Stimulated activated naive CD8-positive, alpha-beta T cell treated with anti-CD3 and anti-CD28 coated beads, Interleukin-15, Interleukin-2, amounts not matched to agents 100 U/mL and 50 U/mL, for 24 hours (primary cell): ENCODE measurements at regions not wholly inside any gene's neighbourhood (a gene's known extent, or its start where the extent isn't known, plus 50 kb on each side); places are given as distances from the start of the nearest gene placed in this dataset.

ENCODE experiments used
- ATAC-seq: fragments of 150-1000 bp; cut with Tn5 transposase; one replicate; pipeline ENCODE4 v1.10.0; 2021
- DNase-seq: peaks from one replicate; pipeline ENCODE4 v3.0.0; 2021

DNA sequence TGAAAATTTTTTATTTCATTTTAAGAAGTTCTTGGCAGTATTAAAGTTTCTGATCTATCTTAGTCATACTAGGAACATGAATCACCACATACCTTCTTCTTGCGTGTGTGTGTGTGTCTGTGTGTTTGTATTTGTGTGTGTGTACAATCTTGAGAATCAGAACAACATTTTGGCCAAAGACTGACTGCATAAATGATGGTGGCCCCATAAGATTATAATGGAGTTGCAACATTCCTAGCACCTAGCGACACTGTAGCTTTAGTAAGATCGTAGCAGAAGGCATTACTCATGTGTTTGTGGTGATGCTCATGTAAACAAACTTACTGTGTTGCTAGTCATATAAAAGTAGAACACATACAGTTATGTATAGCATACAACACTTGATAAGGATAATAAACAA, 205.4 kb downstream of the FAM76B start:
- ATAC-seq, result peak; percentile 29

DNA sequence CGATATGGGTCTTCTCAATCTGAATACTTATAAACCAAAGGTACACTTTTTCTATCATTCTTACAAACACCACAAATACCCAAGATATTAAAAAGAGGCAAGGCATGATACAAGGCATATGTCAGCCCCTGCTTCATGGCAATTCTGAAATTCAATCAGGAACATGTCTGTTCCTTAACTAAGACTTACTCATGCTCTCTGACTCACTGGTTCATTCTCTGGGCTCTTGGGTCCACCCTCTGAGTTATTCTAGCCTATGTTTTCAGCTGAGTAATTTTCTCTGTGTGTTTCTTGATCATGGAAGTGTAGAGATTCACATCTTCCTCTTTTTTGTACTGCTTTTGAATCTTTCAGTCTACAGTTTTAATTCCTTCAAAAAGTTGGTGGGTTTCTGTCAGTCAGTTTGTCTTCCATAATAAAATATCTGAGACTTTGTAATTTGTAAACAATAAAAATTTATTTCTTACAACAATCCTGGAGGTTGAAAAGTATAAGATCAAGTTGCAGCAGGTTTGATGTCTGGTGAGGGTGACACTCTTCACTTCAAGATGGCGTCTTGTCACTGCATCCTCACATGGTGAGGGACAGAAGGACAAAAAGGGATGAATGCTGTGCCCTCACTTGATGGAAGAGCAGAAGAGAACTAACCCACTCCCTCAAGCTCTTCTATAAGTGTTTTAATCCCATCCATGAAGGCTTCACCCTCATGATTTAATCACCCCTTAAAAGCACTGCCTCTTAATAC, 211.7 kb downstream of the FAM76B start:
- DNase-seq (no peak), ATAC-seq (peak; percentile 94)

More for the DNA sequence above, 205.4 kb downstream of the FAM76B start:
- no peak for DNase-seq

DNA sequence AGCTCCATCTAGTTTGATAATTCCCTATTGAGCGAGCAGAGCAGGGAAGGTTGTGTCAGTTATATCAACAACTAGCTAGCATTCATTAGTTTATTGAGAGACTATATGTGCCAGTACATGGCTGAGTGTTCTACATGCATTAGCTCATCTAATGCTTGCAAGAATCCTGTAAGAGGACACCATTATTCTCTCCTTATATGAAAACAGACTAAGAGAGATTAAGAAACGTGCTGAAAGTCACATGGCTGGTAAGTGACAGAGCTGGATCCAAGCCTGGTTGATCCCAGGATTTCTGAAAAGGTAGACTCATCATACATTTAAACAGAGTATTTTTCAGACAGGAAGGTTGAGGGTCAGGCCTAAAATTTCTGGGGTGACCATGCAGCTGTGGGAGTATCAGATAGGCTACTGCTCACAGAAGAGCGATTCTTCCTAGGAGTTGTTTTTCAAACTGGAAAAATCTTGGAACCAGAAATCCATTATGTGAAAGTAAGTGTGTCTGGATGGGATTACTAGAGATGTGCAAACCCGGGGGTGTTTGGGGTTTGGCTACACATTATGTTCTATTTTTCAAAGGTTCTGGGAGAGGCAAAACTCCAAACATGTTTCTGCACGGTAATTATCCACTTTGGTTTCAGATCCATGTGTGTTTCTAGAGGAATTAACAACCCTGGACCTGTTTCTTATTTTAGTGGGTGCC, 213.3 kb downstream of the FAM76B start:
- ATAC-seq (no peak), DNase-seq (no peak)

DNA sequence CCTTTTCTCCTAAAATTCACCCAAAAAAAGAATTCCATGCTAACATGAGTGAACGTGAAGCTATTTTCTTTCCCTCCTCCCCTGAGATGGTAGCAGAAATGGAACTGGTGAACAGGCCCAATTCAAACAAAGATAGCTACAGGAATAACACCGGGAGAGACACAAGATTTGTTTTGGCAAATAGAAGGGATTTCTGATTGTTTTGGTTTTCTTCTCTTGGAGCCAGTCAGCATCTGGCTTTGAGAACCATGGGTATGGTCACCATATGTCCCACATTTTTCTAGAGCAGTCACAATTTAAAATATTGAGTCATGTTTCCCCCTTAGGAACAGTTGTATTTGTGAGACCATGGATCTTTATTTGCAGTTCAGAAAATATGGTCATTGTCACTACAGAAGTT, 214.1 kb downstream of the FAM76B start:
- DNase-seq, result no peak
- no peak for ATAC-seq

DNA sequence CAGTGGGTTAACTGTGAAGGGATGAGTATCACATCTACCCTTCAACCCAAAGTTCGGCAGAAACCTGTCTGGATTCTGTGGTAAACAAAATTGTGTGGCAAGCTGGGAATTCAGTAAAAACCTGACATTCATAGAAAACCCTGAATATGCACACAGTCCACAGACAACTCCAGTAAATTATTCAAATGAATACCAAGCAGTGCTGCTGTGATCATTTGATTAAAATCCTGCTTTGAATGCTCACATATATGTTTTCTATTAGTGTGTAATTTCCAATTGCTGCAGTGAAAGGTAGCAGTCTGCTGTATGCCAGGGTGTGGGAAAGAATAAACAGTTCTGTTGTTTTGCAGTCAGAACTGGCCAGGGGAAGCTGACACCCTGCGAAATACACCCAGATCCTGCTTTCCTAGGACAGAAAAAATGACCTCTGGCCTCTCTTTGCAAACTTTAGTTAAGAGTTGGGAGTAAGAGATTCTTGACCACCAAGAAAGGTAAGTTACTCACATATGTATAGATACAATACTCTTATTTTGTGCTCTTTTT, 217.8 kb downstream of the FAM76B start:
- no peak for ATAC-seq

DNA sequence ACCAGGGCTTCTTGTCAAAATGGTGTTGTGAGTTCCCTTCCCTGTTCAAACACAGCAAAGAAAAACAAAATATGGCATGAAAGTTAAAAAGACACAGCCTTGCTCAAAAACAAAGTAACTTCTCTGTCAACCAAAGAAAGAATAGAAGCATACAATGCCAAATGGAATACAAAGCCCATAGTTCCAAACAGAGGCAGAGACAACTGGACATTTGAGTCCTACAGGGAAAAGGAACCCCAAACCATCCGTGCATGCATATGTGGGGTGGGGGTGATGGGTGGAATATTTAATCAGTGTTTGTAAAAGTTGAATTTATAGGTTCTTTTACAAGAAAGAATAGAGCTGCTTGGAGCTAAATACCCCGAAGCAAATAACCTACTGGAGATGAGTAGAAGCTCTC, 218.7 kb downstream of the FAM76B start:
- ATAC-seq (no peak), DNase-seq (no peak)

More for the DNA sequence above, 217.8 kb downstream of the FAM76B start:
- DNase-seq, result no peak

DNA sequence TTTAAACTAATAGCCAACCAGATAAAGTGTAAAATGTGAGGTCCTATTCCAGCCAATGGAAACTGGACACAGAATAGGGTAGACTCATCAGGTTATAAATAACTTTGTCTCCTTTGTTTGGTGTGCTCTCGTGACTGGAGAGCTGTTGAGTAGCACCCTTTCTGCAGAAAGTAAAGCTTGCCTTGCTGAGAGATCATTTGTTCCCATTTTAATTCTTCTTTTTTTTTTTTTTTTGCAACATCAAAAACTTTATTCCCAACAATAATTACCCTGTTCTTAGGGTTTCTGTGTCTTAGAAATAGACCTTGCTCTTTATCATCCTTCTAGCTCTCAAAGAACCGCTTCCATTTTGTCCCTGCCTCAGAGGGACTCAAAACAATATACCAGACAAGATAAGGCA, 220.4 kb downstream of the FAM76B start:
- DNase-seq, result no peak
- no peak for ATAC-seq

DNA sequence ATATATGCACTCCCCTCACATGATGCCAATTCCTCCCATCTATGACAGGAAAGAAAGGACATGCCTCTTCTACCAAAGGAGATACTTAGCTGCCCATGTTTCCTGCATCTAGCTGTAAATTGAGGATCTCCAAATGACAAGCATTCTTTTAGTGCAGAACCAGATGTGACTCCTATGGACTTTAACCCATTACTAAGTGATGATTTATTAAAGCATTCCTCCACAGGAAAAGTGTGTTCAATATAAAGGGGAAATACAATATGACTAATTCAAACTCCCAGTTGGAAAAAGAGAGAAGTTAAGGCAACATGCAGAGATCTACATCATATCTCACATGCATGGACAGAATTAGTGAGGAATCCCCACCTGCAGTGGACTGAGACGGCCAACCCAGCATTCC, 221.3 kb downstream of the FAM76B start:
- DNase-seq (no peak), ATAC-seq (no peak)

DNA sequence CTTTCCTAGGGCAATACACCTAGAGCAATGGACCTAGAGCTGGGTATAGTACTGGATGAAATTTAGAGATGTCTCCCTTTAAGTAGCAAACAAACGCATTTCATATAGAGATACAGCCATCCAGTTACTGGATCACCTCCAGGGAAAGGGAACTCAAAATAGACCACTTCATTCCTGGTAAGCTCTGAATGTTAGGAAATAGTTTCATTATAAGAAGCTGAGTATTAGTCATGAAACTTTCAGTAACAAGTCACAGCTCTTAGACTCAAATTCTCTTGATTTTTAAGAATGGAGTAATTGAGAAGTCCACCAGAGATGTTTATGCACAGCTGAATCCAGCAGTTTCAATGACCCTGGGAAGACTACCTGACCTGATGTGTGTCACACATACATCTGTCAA, 221.9 kb downstream of the FAM76B start:
- no peak for ATAC-seq
- DNase-seq, result no peak

DNA sequence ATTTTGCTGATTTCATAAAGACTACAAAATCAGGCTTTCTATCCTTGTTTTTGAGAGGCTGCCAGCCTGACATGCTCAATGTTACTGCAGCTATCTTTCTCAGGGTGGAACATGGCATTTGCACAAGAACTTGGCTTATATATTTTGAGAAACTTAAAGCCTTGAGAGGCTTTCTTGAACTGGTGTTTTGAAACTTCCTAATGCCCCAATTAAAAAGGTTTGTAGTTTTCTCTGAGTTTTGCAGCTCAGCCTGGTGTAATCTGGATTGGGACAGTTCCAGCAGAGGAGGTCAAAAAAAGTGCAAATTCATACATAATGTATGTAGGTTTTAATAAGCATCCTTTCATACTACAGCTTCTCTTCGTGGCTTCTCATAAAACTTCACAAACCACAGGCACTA, 223.4 kb downstream of the FAM76B start:
- DNase-seq (no peak), ATAC-seq (no peak)

DNA sequence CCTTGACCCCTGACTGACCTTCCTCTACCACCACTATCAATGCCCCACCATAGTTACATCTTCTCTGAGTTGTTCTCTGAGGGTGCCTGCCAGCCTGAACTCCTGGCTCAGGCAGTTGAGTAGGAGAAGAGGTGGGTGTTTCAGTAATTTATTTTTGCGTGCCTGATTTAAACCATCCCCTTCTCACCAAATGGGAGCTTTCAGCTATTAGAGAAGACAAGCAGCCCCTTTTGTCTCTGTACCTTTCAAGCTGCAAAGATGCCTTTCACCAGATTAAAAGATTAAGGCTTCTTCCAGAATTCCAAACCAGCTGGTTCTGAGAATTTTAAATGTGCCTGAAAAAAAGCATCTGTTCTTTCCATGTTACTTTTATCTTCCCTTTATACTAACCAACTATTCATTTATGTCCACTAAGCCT, 223.8 kb downstream of the FAM76B start:
- DNase-seq, result no peak
- no peak for ATAC-seq

DNA sequence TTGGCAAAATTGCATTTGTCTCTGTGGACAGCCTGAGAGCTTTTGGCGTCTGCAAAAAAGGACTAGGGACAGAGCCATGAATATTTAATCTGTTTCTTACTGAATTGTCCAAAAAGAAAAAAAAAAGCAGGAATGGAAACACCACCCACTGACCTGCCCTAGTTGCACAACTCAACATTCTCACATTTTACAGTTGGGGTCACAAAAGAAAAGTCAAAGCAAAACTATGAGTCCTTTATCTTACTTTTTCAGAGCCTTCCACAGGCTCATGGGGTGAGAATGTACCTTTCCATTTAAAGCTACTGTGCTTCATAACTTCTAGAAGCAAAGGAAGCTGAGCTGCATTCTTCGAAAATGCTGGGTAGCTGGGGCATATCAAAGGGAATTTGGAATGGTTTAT, 225.7 kb downstream of the FAM76B start:
- DNase-seq (no peak), ATAC-seq (no peak)

DNA sequence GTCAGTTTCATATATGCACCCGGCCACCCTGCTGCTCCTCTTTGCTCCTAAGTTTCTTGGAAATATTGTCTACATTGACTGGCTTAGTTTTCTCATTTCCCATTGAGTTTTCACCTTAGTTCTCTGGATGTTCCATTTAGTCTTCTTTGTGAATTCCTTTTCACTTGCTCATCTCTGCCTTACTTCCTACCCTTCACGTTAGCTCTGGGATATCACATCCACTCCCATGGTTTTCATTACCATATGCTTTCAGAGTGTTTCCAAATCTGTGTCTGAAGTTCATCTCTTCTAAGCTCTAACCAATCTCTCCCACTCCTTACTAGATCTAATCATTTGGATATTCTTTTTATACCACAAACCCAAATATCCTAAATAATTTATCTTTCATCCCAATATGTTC, 226.4 kb downstream of the FAM76B start:
- DNase-seq (no peak), ATAC-seq (no peak)

DNA sequence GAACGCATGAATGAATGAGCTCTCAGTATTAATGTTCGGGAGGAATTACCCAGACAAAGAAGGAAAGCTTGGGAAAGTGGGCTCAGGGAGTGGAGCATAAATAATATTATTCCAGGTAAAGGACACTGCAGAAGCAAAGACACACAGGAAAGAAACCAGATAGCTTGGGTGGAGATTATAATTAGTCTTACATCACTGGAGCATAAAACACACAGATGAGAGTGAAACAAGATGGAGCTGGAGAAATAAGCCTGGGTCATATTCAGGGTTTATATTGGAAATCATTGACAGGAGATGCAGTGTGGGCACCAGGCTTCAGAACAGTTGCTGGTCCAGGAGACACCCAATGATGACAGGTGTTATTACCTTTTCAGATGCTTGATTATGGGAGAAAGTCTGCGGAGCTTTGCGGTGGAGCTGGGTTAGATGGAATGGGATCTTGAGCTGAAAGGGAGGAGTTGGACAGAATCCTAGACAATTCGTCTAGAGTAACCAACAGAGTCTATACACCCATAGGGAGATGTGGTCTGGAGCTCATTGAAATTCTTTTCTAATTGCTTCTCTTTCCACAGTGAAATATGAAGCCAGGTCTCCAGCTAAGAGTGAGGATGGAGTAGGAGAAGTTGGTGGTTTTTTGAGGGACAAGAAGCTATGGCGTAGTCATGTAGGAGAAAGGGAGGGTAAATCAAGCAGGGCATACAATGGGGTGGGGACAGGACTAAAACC, 227.2 kb downstream of the FAM76B start:
- DNase-seq, result no peak
- ATAC-seq, result no peak

DNA sequence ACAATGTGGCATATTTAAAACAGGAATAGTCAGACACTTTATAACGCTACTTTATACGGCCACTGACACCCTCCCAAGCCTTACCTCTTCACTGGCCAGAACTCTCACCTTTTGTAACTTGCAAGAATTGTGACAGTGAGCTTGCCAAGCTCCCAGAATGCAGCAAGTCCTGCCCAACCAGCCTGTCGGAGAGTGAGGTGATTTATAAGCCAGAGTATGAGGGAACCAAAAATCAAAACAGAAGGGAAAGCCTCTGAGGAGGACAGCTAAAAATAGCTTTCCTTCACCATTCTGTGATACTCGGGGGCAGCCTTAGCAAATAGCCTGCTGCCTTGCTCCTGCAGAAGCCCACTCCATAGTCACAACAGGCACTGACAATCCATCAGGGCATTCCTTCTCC, 229.7 kb downstream of the FAM76B start:
- ATAC-seq (no peak), DNase-seq (no peak)

DNA sequence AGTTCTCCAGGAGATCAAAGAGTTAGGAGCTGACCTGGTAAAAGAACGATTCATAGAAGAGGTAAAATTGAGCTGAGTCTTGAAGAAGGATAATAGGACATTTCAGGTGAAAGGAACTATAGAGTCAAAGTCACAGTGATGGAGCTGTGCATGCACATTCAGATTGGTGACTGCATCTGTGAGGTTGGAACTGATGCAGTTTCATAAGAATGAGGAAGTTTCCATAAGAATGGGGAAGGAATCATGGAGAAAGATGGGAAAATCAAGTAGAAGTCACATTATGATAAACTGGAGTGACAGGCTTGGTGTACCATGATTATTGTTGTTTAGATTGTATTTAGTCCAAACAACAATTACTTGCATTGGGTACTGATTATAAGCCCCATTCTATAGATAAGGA, 232.2 kb downstream of the FAM76B start:
- ATAC-seq, result no peak
- no peak for DNase-seq

DNA sequence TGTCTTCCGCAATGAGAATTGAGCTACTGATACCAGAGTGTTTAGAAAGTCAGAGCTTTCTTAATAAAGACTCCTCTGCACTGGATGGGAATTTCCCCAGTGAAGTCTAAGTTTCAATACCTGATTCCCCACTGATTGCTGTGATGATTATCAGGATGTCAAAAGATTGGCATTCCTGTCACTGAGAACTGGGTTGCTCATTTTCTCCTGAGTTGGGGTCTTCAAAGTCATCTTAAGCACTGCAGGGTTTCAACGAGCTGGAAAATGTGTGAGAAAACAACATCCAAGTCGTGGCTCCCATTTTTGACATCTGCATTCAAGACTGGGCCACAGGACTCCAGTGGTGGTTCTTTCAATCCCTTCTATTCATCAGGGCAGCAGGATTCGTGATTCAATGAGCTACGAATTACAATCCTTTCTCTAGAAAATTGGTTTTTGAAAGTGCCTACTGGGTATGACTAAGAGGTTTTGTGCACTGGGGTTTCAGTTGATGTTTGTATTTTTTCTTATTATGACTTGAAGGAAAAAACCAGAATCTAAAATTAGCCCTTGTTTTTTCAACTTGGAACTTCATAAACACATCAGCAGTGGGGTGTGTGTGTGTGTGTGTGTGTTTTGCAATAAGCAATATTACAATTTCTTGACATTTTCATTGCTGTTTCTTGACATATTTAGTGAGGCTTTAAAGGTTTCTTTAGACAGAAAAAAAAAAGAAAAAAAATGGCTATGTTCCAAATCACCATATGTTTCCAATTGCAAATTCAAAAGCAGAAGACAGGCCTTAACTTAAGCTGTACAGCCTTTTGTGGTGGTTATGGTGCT, 233.0 kb downstream of the FAM76B start:
- DNase-seq (peak; percentile 7), ATAC-seq (peak; percentile 86)

DNA sequence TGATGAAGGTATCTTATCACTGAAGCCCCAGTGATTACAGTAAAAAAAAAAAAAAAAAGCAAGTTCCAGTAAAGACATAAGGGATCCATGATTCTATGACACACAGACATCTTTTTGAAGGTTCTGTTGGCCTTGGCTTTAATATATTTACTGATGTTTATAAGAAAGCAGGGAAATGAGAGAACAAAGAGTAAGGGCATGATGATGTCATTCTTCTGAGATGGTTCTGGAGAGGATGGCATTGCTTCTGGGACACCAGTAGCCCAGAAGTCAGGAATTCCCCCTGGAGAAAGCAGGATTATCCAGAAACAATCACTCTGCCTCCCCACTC, 233.6 kb downstream of the FAM76B start:
- ATAC-seq (no peak), DNase-seq (no peak)

DNA sequence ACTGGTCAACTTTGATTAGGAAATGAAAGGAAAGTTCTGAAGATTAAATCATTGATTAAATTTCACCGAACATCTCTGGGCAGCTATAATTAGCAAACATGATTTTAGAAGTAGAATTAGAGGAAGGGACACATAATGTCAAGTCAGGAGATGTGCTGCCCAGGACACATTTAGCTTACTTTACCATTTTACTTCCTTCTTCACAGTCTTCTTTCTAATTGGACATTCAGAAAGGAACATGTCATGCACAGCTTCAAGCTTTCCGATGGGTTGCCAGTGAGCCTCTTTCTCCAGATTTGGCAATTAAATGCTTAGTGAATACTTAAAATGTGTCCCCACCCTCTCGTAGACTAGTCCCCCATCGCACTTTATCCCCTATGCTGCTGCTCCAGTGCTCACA, 234.7 kb downstream of the FAM76B start:
- DNase-seq, result no peak
- no peak for ATAC-seq

DNA sequence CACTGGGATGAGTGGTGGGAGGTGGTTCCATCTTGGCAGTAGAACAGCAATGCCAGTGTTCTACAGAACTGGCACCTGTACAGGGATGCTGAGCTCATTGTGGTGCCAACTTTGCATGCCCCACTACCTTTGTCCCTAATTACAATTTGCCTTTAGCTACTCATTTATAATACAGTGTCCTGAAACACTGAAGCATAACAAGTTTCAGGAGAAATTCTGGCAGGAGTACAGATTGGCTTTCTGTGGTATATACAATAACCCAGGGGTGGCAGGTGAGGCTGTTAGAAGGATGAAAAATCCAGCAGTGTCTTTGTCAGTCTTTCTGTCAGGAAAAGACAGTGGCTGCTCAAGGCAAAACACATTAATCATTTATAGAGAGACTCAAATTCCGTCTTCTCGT, 240.3 kb downstream of the FAM76B start:
- ATAC-seq, result no peak
- DNase-seq, result no peak

DNA sequence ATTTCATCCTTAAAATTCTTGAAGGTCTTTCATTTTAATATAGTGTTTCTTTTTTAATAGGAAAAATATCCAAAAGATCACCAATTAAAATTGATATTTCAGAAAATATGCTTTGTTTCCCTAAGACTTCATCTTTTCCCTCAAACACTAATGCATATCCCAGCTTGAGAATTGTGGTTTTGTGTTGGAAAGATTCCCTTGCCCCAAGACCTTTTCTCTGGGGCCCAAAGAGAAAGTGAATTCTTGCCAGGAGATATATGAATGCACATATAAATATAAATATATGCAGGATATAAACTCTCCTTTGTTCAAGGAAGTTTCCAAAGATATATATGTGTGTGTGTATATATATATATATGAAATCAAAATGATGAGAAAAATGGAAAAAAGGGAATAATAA, 241.2 kb downstream of the FAM76B start:
- DNase-seq, result no peak
- ATAC-seq, result no peak

DNA sequence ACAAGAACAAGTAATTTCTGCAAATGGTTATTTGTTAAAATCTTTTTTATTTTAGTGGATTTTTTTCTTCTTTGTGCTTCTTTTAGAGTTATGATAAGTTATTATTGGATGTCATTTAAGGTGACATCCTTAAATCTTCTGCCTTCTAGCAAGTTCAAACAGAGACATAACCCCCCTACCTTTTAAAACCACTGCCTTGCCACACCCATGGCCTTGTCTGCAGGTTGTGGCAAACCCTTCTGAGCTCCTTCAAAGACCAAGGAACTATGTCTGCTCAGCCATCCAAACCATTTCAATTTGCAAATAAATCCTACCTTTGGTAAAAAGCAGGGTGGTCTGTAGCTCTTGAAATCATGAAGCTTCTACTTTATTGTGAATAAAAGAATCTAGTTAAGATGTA, 241.6 kb downstream of the FAM76B start:
- ATAC-seq, result no peak
- DNase-seq, result no peak
